ENCODE measurements at regions not wholly inside any gene's neighbourhood (a gene's known extent, or its start where the extent isn't known, plus 50 kb on each side); places are given as distances from the start of the nearest gene placed in this dataset.

DNA sequence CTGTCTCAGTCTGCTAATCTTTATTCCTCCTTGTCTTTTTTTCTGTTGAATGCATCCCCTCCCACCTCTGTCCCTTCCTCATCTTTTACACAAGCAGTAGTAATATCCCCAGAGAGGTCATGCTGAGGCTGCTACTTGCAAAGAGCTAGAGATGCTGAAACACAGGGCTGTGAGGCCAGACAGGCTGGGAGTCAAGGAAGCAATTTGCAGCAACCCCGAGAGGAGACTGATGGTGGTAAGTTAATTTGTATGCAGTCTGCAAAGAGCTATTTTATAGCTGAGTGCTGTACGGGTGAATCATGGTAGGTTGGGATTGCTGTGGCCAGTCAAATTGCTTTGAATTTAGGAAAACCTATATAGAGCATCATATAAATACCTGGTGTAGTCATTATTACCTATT is 90.2 kb upstream of the SLC24A2 start:
- TF ChIP-seq EZH2 (IDR thresholded peaks at IDR 0.05; ENCODE audit: insufficient read depth, low read length): no peak
- TF ChIP-seq, protein P1, sequence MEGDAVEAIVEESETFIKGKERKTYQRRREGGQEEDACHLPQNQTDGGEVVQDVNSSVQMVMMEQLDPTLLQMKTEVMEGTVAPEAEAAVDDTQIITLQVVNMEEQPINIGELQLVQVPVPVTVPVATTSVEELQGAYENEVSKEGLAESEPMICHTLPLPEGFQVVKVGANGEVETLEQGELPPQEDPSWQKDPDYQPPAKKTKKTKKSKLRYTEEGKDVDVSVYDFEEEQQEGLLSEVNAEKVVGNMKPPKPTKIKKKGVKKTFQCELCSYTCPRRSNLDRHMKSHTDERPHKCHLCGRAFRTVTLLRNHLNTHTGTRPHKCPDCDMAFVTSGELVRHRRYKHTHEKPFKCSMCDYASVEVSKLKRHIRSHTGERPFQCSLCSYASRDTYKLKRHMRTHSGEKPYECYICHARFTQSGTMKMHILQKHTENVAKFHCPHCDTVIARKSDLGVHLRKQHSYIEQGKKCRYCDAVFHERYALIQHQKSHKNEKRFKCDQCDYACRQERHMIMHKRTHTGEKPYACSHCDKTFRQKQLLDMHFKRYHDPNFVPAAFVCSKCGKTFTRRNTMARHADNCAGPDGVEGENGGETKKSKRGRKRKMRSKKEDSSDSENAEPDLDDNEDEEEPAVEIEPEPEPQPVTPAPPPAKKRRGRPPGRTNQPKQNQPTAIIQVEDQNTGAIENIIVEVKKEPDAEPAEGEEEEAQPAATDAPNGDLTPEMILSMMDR (IDR thresholded peaks at IDR 0.05; ENCODE audit: insufficient read depth, low read depth, low read length): no peak

Measured in astrocyte (in vitro differentiated cells and primary cell).